GM18907 (cell line): ENCODE measurements at regions not wholly inside any gene's neighbourhood (a gene's known extent, or its start where the extent isn't known, plus 50 kb on each side); places are given as distances from the start of the nearest gene placed in this dataset.

Experiments
- ATAC-seq: cut with Tn5 transposase; IDR thresholded peaks from one replicate; pipeline ENCODE4 v1.9.1; 2021; ENCODE audit warnings: mild to moderate bottlenecking, moderate library complexity; ENCODE audit not compliant: unreplicated experiment

- no peak for ATAC-seq
These were observed 308.9 kb downstream of the HDGFL1 start for GRCh38 chr6:22878324-22878701.

- no peak for ATAC-seq
These were observed 309.3 kb downstream of the HDGFL1 start for GRCh38 chr6:22878706-22879105.

GRCh38 chr6:22880686-22881433 lies 311.5 kb downstream of the HDGFL1 start:
- ATAC-seq = no peak

GRCh38 chr6:22882581-22882980 lies 313.2 kb downstream of the HDGFL1 start:
- no peak for ATAC-seq

- ATAC-seq = no peak
These were observed 313.8 kb downstream of the HDGFL1 start for GRCh38 chr6:22883061-22883717.

GRCh38 chr6:22884456-22884855 lies 315.1 kb downstream of the HDGFL1 start:
- no peak for ATAC-seq

- no peak for ATAC-seq
These were observed 317.6 kb downstream of the HDGFL1 start for GRCh38 chr6:22886650-22887581.

- no peak for ATAC-seq
These were observed 318.9 kb downstream of the HDGFL1 start for GRCh38 chr6:22888163-22888752.

- ATAC-seq = no peak
These were observed 322.6 kb downstream of the HDGFL1 start for GRCh38 chr6:22891934-22892333.

GRCh38 chr6:22892452-22892851 lies 323.1 kb downstream of the HDGFL1 start:
- ATAC-seq = no peak

GRCh38 chr6:22896696-22897095 lies 327.3 kb downstream of the HDGFL1 start:
- no peak for ATAC-seq

GRCh38 chr6:22899426-22899825 lies 330.1 kb downstream of the HDGFL1 start:
- ATAC-seq = no peak

- ATAC-seq = no peak
These were observed 334.5 kb downstream of the HDGFL1 start for GRCh38 chr6:22903826-22904225.

- ATAC-seq = no peak
These were observed 335.1 kb downstream of the HDGFL1 start for GRCh38 chr6:22904431-22904830.

- ATAC-seq = no peak
These were observed 336.8 kb downstream of the HDGFL1 start for GRCh38 chr6:22906091-22906549.

GRCh38 chr6:22907085-22907484 lies 337.7 kb downstream of the HDGFL1 start:
- no peak for ATAC-seq

- no peak for ATAC-seq
These were observed 341.0 kb downstream of the HDGFL1 start for GRCh38 chr6:22910370-22910769.

GRCh38 chr6:22913612-22914011 lies 344.2 kb downstream of the HDGFL1 start:
- no peak for ATAC-seq

- no peak for ATAC-seq
These were observed 348.0 kb downstream of the HDGFL1 start for GRCh38 chr6:22917344-22917743.

- ATAC-seq = no peak
These were observed 352.5 kb downstream of the HDGFL1 start for GRCh38 chr6:22921828-22922227.

GRCh38 chr6:22925304-22925835 lies 356.0 kb downstream of the HDGFL1 start:
- no peak for ATAC-seq
